NOMO-1 treated with dmso at 0.1 percent for 144 hours (cell line): ENCODE measurements at regions not wholly inside any gene's neighbourhood (a gene's known extent, or its start where the extent isn't known, plus 50 kb on each side); places are given as distances from the start of the nearest gene placed in this dataset.

Source experiments
- DNase-seq: peaks from one replicate; lab custom pipeline; 2025; ENCODE audit not compliant: unreplicated experiment; lab: John Stamatoyannopoulos, UW

DNA sequence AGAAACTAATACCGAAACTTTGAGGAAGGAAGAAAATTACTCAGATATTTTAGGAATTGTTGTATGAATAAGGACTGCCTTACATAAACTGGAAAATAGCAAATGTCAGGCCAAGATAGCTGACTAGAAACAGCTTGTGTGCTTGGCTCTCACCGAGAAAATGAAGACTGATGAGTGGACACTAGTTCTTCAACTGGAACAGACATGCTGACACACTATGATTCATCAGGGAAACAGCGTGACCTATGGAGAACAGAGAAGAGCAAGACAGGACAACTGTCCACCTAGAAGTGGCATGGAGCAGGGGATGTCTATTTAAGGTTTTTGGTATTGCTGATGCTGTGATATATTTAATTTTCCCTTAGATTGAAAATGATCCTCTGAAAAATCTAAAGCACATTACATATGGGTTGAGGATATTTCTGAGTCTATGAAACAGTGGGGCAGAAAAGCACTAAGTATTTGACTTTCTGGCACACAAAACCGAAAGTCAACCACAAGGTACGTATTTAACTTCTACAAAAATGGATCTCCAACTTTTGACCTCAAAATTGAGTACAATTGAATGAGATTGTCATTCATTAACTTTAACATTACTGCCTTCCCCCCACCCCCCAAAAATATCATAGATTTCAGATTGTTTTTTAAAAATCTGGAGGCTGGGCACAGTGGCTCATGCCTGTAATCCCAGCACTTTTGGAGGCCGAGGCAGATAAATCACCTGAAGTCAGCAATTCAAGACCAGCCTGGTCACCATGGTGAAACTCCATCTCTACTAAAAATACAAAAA, 863.2 kb downstream of the LRFN5 start:
- DNase-seq: no peak

DNA sequence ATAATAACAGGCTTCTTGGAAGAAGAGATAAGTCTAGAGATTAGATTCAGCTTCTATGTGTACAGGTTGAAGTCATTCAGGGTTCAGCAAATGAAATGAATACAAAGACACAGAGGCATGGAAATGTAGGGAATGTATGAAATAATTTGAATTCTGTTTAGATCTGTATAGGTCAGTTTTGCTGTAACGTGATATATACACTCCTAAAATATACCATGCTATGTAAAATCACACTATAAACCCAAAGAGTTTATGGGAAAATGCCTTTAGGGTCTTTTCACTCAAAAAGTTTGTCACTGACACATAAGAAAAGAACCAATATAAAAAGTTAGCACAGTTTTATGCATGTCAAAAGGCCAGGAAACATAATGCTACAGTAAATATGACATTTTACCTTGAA, 854.0 kb downstream of the LRFN5 start:
- DNase-seq: no peak

GRCh38 chr14:42459171-42459685, 852.6 kb downstream of the LRFN5 start:
- DNase-seq: no peak

- no peak for DNase-seq
These were observed 834.9 kb downstream of the LRFN5 start for GRCh38 chr14:42441615-42442014.

DNA sequence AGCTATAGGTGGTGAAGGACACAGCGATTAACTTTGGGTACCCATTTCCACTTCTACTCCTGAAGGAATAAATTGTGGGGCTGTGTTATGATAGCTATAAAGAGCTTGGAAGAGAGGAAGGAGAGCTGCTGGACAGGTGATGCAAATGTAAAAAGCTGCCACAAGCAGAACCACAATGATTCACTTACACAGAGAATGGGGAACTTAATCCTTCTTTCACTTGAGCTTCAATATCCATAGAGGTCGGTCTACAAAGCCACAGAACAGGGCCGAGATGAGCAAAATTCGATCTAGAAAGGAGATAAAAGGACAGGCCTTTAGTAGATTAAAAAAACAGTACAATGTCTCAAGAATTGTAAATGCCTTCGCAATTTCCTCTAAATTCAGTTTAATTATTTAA, 831.1 kb downstream of the LRFN5 start:
- DNase-seq: peak; percentile 38

DNA sequence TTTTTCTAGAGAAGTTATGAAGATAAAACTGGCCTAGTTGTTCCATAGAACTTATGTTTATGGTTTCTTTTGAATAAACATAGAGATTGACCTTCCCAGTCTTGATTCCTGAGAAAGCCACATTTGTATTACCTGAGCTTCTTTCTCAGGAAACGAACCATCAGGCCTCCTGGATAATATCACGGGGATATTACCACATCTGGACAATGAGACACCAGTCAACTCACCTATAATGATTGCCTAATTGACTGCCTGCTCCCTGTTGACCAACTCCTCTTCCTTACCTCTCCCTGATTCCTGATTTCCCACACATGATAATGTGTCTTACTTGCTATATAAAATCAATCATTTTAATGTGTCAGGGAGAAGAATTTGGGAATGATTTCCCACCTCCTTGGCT, 822.7 kb downstream of the LRFN5 start:
- no peak for DNase-seq

DNA sequence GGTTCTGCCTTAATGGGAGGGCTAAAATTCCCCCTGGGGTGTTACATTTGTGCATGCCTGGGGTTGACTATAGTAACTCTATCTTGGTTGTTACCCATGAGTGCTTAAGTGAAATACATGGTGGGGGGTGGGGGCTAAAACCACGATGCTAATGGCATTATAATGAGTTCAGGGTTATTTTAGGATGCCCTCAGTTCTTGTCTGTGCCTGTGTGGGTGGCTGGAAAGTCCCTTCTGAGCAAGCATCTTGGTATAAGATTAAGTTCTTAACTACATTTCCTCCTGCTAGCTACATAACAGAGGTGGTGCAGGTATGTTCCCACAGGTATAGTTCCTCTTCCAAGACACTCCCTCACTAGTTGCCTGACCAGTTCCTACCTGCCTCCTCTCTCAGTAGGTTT, 822.3 kb downstream of the LRFN5 start:
- DNase-seq: no peak

DNA sequence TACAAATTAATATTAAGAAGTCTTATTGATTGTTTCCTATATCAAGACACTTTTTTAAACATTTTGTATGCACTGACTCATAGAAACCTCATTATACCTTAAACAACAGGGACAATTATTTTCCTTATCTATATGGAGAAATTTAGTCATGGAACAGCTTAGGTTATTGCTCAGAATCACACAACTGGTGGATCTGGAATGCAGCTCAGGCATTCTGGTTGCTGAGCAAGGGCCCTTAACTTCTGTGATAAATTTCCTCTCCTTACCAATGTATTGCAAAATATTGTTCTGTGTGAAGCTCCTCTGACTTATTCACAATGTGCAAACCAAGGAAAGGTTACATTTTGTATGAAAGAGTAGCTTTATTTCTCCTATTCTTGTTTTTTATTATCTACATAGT, 817.8 kb downstream of the LRFN5 start:
- no peak for DNase-seq

GRCh38 chr14:42421377-42422078, 814.9 kb downstream of the LRFN5 start:
- DNase-seq: no peak

DNA sequence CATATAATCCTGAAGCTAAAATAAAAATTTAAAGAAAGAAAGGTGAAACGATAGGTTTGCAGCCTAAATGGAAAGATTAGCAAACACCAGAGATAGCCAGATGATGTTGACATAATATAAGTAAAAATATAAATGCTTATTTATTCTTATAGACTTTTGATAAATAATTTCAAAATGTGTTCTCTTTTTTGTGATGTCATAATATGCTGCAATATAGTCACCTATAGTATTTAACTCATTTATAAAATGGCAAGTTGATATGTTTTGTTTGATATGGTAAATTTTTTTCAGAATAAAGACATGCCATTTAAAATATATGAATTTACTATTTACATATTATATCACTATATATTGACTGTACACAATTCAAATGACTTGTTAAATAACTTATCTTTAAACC, 813.4 kb downstream of the LRFN5 start:
- no peak for DNase-seq

DNA sequence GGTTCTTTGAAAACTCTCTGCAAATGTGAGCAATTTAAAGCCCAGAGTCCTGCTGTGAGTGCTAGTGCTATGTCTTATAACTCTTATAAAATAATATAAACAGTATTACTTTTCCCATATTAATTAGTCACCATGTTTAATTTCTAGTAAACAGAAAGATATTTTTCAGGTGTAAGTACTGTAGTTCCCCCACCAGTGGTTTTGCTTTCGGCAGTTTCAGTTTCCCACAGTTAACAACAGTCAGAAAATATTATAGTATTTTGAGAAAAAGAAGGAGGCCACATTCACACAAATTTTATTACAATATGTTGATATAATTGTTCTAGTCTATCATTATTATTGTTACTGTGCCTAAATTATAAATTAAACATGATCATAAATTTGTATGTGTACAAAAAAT, 800.5 kb downstream of the LRFN5 start:
- DNase-seq: no peak

- no peak for DNase-seq
These were observed 784.6 kb downstream of the LRFN5 start for GRCh38 chr14:42391146-42391834.

DNA sequence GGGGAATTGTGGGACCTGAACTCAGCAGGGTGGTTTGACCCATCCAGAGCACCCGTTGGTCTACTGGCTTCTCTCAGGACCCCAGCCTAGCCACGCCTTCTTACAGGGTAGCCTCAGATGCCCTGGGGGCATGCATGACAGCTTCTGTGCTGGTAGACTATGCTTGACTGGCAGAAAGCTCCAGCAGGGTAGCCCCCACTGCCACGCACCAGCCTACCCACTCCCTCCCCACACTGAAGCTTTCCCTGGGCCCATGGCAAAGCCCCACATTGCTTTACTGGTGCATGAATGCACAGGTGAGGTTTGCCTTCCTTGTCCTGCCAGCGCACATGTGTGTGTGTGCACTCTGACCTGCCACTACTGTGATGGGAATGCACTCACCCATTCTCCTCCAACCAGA, 772.2 kb downstream of the LRFN5 start:
- DNase-seq: no peak

DNA sequence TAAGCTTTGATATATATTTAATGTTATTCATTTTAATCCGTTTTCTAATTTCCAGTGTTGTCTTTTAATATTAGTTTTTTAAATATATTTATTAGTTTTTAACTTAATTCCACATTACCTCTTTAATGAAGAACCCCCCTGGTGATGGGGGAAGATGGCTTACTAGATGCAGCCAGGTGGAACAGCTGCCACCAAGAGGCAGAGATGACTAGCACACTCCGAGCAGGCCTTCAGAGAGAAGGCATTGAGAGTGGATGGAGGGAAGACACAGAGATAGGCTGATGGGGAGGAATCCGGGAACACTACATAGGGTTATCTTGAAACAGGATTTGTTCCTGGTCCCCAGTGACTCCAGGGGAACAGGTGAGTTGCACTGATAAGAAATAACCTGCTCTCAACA, 771.6 kb downstream of the LRFN5 start:
- DNase-seq: no peak

GRCh38 chr14:42374332-42374731, 767.7 kb downstream of the LRFN5 start:
- DNase-seq: no peak

GRCh38 chr14:42370056-42370455, 763.4 kb downstream of the LRFN5 start:
- no peak for DNase-seq

DNA sequence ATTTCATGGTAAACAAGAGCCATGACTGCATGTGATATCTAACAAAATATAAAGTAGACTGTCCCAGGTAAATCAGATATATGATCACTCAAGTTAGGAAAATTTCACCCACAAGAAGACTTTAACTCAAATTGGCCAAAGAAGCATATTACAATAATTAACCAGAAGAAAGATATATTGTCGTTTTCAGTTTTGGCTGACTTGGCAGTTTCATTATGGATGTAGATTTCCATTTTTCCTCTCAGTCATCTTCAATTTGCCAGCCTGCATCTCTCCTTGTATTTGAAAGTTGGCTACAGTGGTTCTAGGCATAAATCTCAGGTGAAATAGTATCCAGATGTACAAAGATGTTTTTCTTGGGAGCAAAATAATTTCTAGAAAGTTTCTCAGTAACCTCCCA, 761.6 kb downstream of the LRFN5 start:
- DNase-seq: no peak

- no peak for DNase-seq
These were observed 746.6 kb downstream of the LRFN5 start for GRCh38 chr14:42353315-42353714.

DNA sequence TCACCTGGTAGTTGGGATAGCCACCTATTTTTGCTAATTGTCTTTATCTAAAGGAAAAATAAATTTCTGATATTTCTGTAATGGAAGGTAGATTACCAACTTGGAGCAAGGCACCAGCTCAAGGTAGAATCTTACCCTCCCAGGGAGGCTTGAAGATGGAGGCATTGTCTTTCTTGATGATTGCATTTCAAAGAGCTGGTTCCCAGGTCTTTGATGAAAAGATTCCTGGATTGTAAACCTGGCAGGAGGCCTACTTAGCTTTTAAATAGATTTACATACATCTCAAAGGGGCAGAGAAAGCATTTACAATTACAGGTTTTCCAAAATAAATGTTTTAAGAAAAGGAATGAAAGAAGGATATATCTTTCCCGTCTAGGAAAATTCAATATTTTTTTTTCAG, 729.2 kb downstream of the LRFN5 start:
- DNase-seq: no peak

DNA sequence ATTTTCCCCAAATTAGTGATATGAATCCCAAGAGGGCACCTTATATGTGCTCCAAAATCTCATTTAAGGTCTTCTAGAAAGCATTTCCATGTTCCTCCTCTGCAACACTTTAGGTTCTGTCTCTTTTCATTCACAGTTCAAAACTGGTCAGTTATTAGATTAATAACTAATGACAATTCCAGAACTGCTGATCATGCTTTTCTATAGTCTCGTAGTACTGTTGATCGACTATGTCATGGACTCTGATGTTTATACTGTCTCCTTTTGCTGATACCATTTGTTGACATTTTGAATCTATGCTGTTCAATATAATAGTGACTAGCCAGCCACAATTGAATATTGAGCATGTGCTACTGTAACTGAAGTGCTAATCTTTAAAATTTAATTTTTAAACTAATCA, 728.3 kb downstream of the LRFN5 start:
- DNase-seq: no peak

GRCh38 chr14:42323426-42323825, 716.8 kb downstream of the LRFN5 start:
- DNase-seq: peak; percentile 11
